ENCODE measurements at regions not wholly inside any gene's neighbourhood (a gene's known extent, or its start where the extent isn't known, plus 50 kb on each side); places are given as distances from the start of the nearest gene placed in this dataset.

- Histone ChIP-seq H3K36me3 (ENCODE audit: insufficient read depth, low read length) (no peaks in the 10 kb centered on the region), H3K9ac (ENCODE audit: low read depth, low read length) (no peak overlapping the region), H3K4me1 (ENCODE audit: insufficient read depth, low read length) (peaks cover 17% of the 10 kb centered on the region), H3K9me3 (ENCODE audit: control insufficient read depth, insufficient read depth, low read length) (no peaks in the 10 kb centered on the region)
Measured at GRCh38 chr3:195001961-195002861, 268.7 kb downstream of the XXYLT1 start.

- Histone ChIP-seq H3K9ac (ENCODE audit: low read depth, low read length) (no peak overlapping the region), H3K36me3 (ENCODE audit: insufficient read depth, low read length) (no peaks in the 10 kb centered on the region), H3K4me1 (ENCODE audit: insufficient read depth, low read length) (peaks cover 17% of the 10 kb centered on the region), H3K9me3 (ENCODE audit: control insufficient read depth, insufficient read depth, low read length) (no peaks in the 10 kb centered on the region)
Measured at GRCh38 chr3:195003006-195003892, 267.7 kb downstream of the XXYLT1 start.

GRCh38 chr3:195003893-195004289, 267.1 kb downstream of the XXYLT1 start:
- Histone ChIP-seq H3K4me1 (ENCODE audit: insufficient read depth, low read length) (peaks cover 17% of the 10 kb centered on the region), H3K9ac (ENCODE audit: low read depth, low read length) (no peak overlapping the region), H3K36me3 (ENCODE audit: insufficient read depth, low read length) (no peaks in the 10 kb centered on the region), H3K9me3 (ENCODE audit: control insufficient read depth, insufficient read depth, low read length) (no peaks in the 10 kb centered on the region)

- H3K4me1 ChIP-seq (ENCODE audit: insufficient read depth, low read length) = peaks cover 17% of the 10 kb centered on the region
- peaks cover 2% of the 10 kb centered on the region; the same call in 1 of the 2 replicates for H3K9me3 ChIP-seq (ENCODE audit: control insufficient read depth, insufficient read depth, low read length)
- H3K9ac ChIP-seq (ENCODE audit: low read depth, low read length) = no peak overlapping the region
- no peaks in the 10 kb centered on the region for H3K36me3 ChIP-seq (ENCODE audit: insufficient read depth, low read length)
Measured at GRCh38 chr3:195004512-195005250, 266.3 kb downstream of the XXYLT1 start.

GRCh38 chr3:195005251-195005620, 265.7 kb downstream of the XXYLT1 start:
- no peaks in the 10 kb centered on the region for H3K36me3 ChIP-seq (ENCODE audit: insufficient read depth, low read length)
- H3K9ac ChIP-seq (ENCODE audit: low read depth, low read length) = no peak overlapping the region
- H3K9me3 ChIP-seq (ENCODE audit: control insufficient read depth, insufficient read depth, low read length) = peaks cover 6% of the 10 kb centered on the region; the same call in 1 of the 2 replicates
- H3K4me1 ChIP-seq (ENCODE audit: insufficient read depth, low read length) = peaks cover 17% of the 10 kb centered on the region

- Histone ChIP-seq H3K9me3 (ENCODE audit: control insufficient read depth, insufficient read depth, low read length) (peaks cover 6% of the 10 kb centered on the region; the same call in 1 of the 2 replicates), H3K36me3 (ENCODE audit: insufficient read depth, low read length) (no peaks in the 10 kb centered on the region), H3K4me1 (ENCODE audit: insufficient read depth, low read length) (peaks cover 17% of the 10 kb centered on the region), H3K9ac (ENCODE audit: low read depth, low read length) (no peak overlapping the region)
Measured at GRCh38 chr3:195005759-195006510, 265.0 kb downstream of the XXYLT1 start.

- Histone ChIP-seq H3K4me1 (ENCODE audit: insufficient read depth, low read length) (peaks cover 24% of the 10 kb centered on the region), H3K9ac (ENCODE audit: low read depth, low read length) (no peak overlapping the region)
Measured at GRCh38 chr3:195007151-195007550, 263.8 kb downstream of the XXYLT1 start.

GRCh38 chr3:195007766-195008165, 263.2 kb downstream of the XXYLT1 start:
- peaks cover 18% of the 10 kb centered on the region; the same call in 1 of the 2 replicates for H3K4me1 ChIP-seq (ENCODE audit: insufficient read depth, low read length)
- H3K9me3 ChIP-seq (ENCODE audit: control insufficient read depth, insufficient read depth, low read length) = peaks cover 6% of the 10 kb centered on the region; the same call in 1 of the 2 replicates
- no peaks in the 10 kb centered on the region for H3K36me3 ChIP-seq (ENCODE audit: insufficient read depth, low read length)
- H3K9ac ChIP-seq (ENCODE audit: low read depth, low read length) = no peak overlapping the region

More at GRCh38 chr3:195007151-195007550, 263.8 kb downstream of the XXYLT1 start:
- no peaks in the 10 kb centered on the region for H3K36me3 ChIP-seq (ENCODE audit: insufficient read depth, low read length)
- H3K9me3 ChIP-seq (ENCODE audit: control insufficient read depth, insufficient read depth, low read length) = peaks cover 6% of the 10 kb centered on the region; the same call in 1 of the 2 replicates

GRCh38 chr3:195008816-195009215, 262.1 kb downstream of the XXYLT1 start:
- Histone ChIP-seq H3K9ac (ENCODE audit: low read depth, low read length) (no peak overlapping the region), H3K36me3 (ENCODE audit: insufficient read depth, low read length) (no peaks in the 10 kb centered on the region), H3K4me1 (ENCODE audit: insufficient read depth, low read length) (peaks cover 12% of the 10 kb centered on the region; the same call in 1 of the 2 replicates), H3K9me3 (ENCODE audit: control insufficient read depth, insufficient read depth, low read length) (peaks cover 6% of the 10 kb centered on the region; the same call in 1 of the 2 replicates)

GRCh38 chr3:195009616-195010015, 261.3 kb downstream of the XXYLT1 start:
- H3K4me1 ChIP-seq (ENCODE audit: insufficient read depth, low read length) = peaks cover 12% of the 10 kb centered on the region; the same call in 1 of the 2 replicates
- no peak overlapping the region for H3K9ac ChIP-seq (ENCODE audit: low read depth, low read length)
- peaks cover 6% of the 10 kb centered on the region; the same call in 1 of the 2 replicates for H3K9me3 ChIP-seq (ENCODE audit: control insufficient read depth, insufficient read depth, low read length)
- H3K36me3 ChIP-seq (ENCODE audit: insufficient read depth, low read length) = no peaks in the 10 kb centered on the region

GRCh38 chr3:195010551-195011100, 260.3 kb downstream of the XXYLT1 start:
- Histone ChIP-seq H3K36me3 (ENCODE audit: insufficient read depth, low read length) (no peaks in the 10 kb centered on the region), H3K9me3 (ENCODE audit: control insufficient read depth, insufficient read depth, low read length) (peaks cover 6% of the 10 kb centered on the region; the same call in 1 of the 2 replicates), H3K9ac (ENCODE audit: low read depth, low read length) (no peak overlapping the region), H3K4me1 (ENCODE audit: insufficient read depth, low read length) (peaks cover 12% of the 10 kb centered on the region; the same call in 1 of the 2 replicates)

- peaks cover 12% of the 10 kb centered on the region; the same call in 1 of the 2 replicates for H3K4me1 ChIP-seq (ENCODE audit: insufficient read depth, low read length)
- peaks cover 6% of the 10 kb centered on the region; the same call in 1 of the 2 replicates for H3K9me3 ChIP-seq (ENCODE audit: control insufficient read depth, insufficient read depth, low read length)
- H3K36me3 ChIP-seq (ENCODE audit: insufficient read depth, low read length) = no peaks in the 10 kb centered on the region
- H3K9ac ChIP-seq (ENCODE audit: low read depth, low read length) = no peak overlapping the region
Measured at GRCh38 chr3:195011231-195011834, 259.6 kb downstream of the XXYLT1 start.
